IMR-90 (cell line): ENCODE measurements at regions not wholly inside any gene's neighbourhood (a gene's known extent, or its start where the extent isn't known, plus 50 kb on each side); places are given as distances from the start of the nearest gene placed in this dataset.

Experiments used
- ATAC-seq: fragments of 200-7000 bp; cut with Tn5 transposase; 2 replicates; pipeline ENCODE4 v1.9.1; 2020; ENCODE audit warnings: low read depth, mild to moderate bottlenecking, moderate library complexity
- BruUV-seq: library from RNA; stranded (reverse); fragments of 400-500 nt; replicated peaks from 2 replicates; lab custom pipeline; 2021; lab: Mats Ljungman, UMichigan
- CTCF ChIA-PET: fragments of 300-600 bp; formaldehyde crosslinking; extraction: SDS; loops from one replicate; lab custom pipeline; 2021; ENCODE audit warnings: antibody characterized with exemption; lab: Yijun Ruan, JAX
- POLR2A ChIA-PET: fragments of 300-600 bp; sonication (Branson Sonifier 250); formaldehyde crosslinking; loops from one replicate; lab custom pipeline; 2022; ENCODE audit warnings: antibody characterized with exemption; ENCODE audit not compliant: unreplicated experiment; lab: Charles Lee
- DNase-seq: peaks from one replicate; pipeline ENCODE4 v3.0.0; 2013
- H2AFZ ChIP-seq: replicated peaks from 2 replicates; pipeline ENCODE3; 2013; ENCODE audit warnings: low read length, mild to moderate bottlenecking; ENCODE audit not compliant: poor library complexity
- H2AK5ac ChIP-seq: 2 replicates; pipeline ENCODE4 v1.6.1; 2013; ENCODE audit warnings: low read depth, low read length, inconsistent platforms
- H2AK9ac ChIP-seq: replicated peaks from 2 replicates; pipeline ENCODE3; 2013; ENCODE audit warnings: mild to moderate bottlenecking, low read depth, low read length, moderate library complexity; ENCODE audit not compliant: poor library complexity
- H2BK120ac ChIP-seq: 2 replicates; pipeline ENCODE4 v1.6.1; 2013; ENCODE audit warnings: low read depth, low read length, inconsistent platforms
- H2BK15ac ChIP-seq: 3 replicates; pipeline ENCODE4 v1.6.1; 2013; ENCODE audit warnings: low read depth, low read length, inconsistent platforms
- H2BK20ac ChIP-seq: 2 replicates; pipeline ENCODE4 v1.6.1; 2013; ENCODE audit warnings: low read depth, mild to moderate bottlenecking, inconsistent platforms, low read length, moderate library complexity
- H2BK5ac ChIP-seq: 2 replicates; pipeline ENCODE4 v1.6.1; 2013; ENCODE audit warnings: mild to moderate bottlenecking, low read depth, low read length, inconsistent platforms; ENCODE audit not compliant: poor library complexity, severe bottlenecking
- H3K14ac ChIP-seq: replicated peaks from 2 replicates; pipeline ENCODE4 v1.6.1; 2013; ENCODE audit warnings: low read depth, low read length, inconsistent platforms
- H3K18ac ChIP-seq: 2 replicates; pipeline ENCODE4 v1.6.1; 2013; ENCODE audit warnings: low read depth, low read length, control low read depth
- H3K23ac ChIP-seq: 2 replicates; pipeline ENCODE4 v1.6.1; 2013; ENCODE audit warnings: low read depth, low read length, inconsistent platforms
- H3K27ac ChIP-seq: 2 replicates; pipeline ENCODE4 v1.5.1; 2013; ENCODE audit warnings: mild to moderate bottlenecking, control low read depth, low read length; ENCODE audit not compliant: insufficient read depth
- H3K27me3 ChIP-seq: 2 replicates; pipeline ENCODE4 v1.6.1; 2013; ENCODE audit warnings: low read length; ENCODE audit not compliant: control insufficient read depth, insufficient read depth
- H3K36me3 ChIP-seq: 2 replicates; pipeline ENCODE4 v1.6.1; 2013; ENCODE audit warnings: low read length, mixed read lengths; ENCODE audit not compliant: control insufficient read depth, insufficient read depth
- H3K4ac ChIP-seq: 2 replicates; pipeline ENCODE4 v1.6.1; 2013; ENCODE audit warnings: low read depth, low read length, inconsistent platforms
- H3K4me1 ChIP-seq: 2 replicates; pipeline ENCODE4 v1.6.1; 2013; ENCODE audit warnings: low read length, mixed read lengths; ENCODE audit not compliant: control insufficient read depth, insufficient read depth
- H3K4me2 ChIP-seq: 2 replicates; pipeline ENCODE4 v1.6.1; 2013; ENCODE audit warnings: low read depth, mild to moderate bottlenecking, control low read depth, low read length, moderate library complexity
- H3K4me3 ChIP-seq: 2 replicates; pipeline ENCODE4 v1.5.1; 2013; ENCODE audit warnings: low read depth, mild to moderate bottlenecking, control low read depth, low read length, moderate library complexity; ENCODE audit not compliant: insufficient read depth
- H3K56ac ChIP-seq: 2 replicates; pipeline ENCODE4 v1.6.1; 2013; ENCODE audit warnings: low read length, inconsistent platforms; ENCODE audit not compliant: insufficient read depth; ENCODE audit errors: extremely low read depth
- H3K79me1 ChIP-seq, 2 experiments: 2 replicates each; pipeline ENCODE4 v1.6.1; 2013; ENCODE audit warnings: low read length in 2 of 2, inconsistent platforms in 1 of 2, low read depth in 1 of 2
- H3K9ac ChIP-seq: 2 replicates; pipeline ENCODE4 v1.6.1; 2013; ENCODE audit warnings: low read depth, low read length, control low read depth
- H3K9me1 ChIP-seq: 2 replicates; pipeline ENCODE4 v1.6.1; 2013; ENCODE audit warnings: low read length, inconsistent platforms; ENCODE audit not compliant: insufficient read depth
- H3K9me3 ChIP-seq: 2 replicates; pipeline ENCODE4 v1.6.1; 2013; ENCODE audit warnings: low read length; ENCODE audit not compliant: control insufficient read depth, insufficient read depth
- H4K20me1 ChIP-seq: 2 replicates; pipeline ENCODE4 v1.6.1; 2013; ENCODE audit warnings: low read length, inconsistent platforms; ENCODE audit not compliant: insufficient read depth
- H4K5ac ChIP-seq: 2 replicates; pipeline ENCODE4 v1.6.1; 2013; ENCODE audit warnings: mild to moderate bottlenecking, low read depth, low read length, control low read depth
- H4K8ac ChIP-seq, 2 experiments: 2 replicates each; pipeline ENCODE4 v1.6.1; 2013; ENCODE audit warnings: low read depth in 2 of 2, low read length in 2 of 2, control low read depth in 1 of 2, inconsistent platforms in 1 of 2
- H4K91ac ChIP-seq: 2 replicates; pipeline ENCODE4 v1.6.1; 2013; ENCODE audit warnings: low read depth, low read length, inconsistent platforms; ENCODE audit not compliant: insufficient read depth
- BHLHE40 ChIP-seq: fragments of 150-350 bp; IDR thresholded peaks from 2 replicates; pipeline ENCODE4 v1.6.1; 2016; ENCODE audit warnings: mild to moderate bottlenecking, low read depth, low read length
- CEBPB ChIP-seq: IDR thresholded peaks from 2 replicates; pipeline ENCODE4 v1.6.1; 2012; ENCODE audit warnings: low read depth, low read length, improper control_type of control experiment
- CHD1 ChIP-seq: IDR thresholded peaks from 2 replicates; pipeline ENCODE4 v1.6.1; 2012; ENCODE audit warnings: low read depth, low read length, improper control_type of control experiment
- FOS ChIP-seq: fragments of 150-350 bp; IDR thresholded peaks from 2 replicates; pipeline ENCODE4 v1.6.1; 2016; ENCODE audit warnings: low read depth, low read length
- MAFK ChIP-seq: IDR thresholded peaks from 2 replicates; pipeline ENCODE4 v1.6.1; 2012; ENCODE audit warnings: low read depth, low read length, improper control_type of control experiment
- MAZ ChIP-seq: IDR thresholded peaks from 2 replicates; pipeline ENCODE4 v1.6.1; 2012; ENCODE audit warnings: low read depth, mild to moderate bottlenecking, low read length, improper control_type of control experiment, moderate library complexity, borderline replicate concordance
- MXI1 ChIP-seq: IDR thresholded peaks from 2 replicates; pipeline ENCODE4 v1.6.1; 2012; ENCODE audit warnings: low read depth, mild to moderate bottlenecking, low read length, moderate library complexity, borderline replicate concordance
- NFE2L2 ChIP-seq: fragments of 150-350 bp; IDR thresholded peaks from 2 replicates; pipeline ENCODE4 v1.6.1; 2016; ENCODE audit warnings: low read depth, mild to moderate bottlenecking, low read length
- POLR2A ChIP-seq: IDR thresholded peaks from 2 replicates; pipeline ENCODE4 v1.6.1; 2012; ENCODE audit warnings: mild to moderate bottlenecking, low read depth, low read length
- RAD21 ChIP-seq: IDR thresholded peaks from 2 replicates; pipeline ENCODE4 v1.6.1; 2012; ENCODE audit warnings: low read length, improper control_type of control experiment
- RCOR1 ChIP-seq: IDR thresholded peaks from 2 replicates; pipeline ENCODE4 v1.6.1; 2012; ENCODE audit warnings: mild to moderate bottlenecking, low read length, improper control_type of control experiment; ENCODE audit not compliant: insufficient replicate concordance
- RFX5 ChIP-seq: IDR thresholded peaks from 2 replicates; pipeline ENCODE4 v1.8.0; 2012; ENCODE audit warnings: low read depth, mild to moderate bottlenecking, low read length, moderate library complexity
- SMC3 ChIP-seq: fragments of 150-350 bp; IDR thresholded peaks from 2 replicates; pipeline ENCODE4 v1.6.1; 2016; ENCODE audit warnings: low read depth, mild to moderate bottlenecking, antibody characterized with exemption, low read length, moderate library complexity
- USF2 ChIP-seq: fragments of 150-350 bp; IDR thresholded peaks from 2 replicates; pipeline ENCODE4 v1.6.1; 2017; ENCODE audit warnings: mild to moderate bottlenecking, antibody characterized with exemption, low read length, low read depth
- WGBS, 2 experiments: methylation state at CpG; one replicate each; pipeline versions ENCODE4 v1.1.5 to v1.1.7; 2013; ENCODE audit warnings: missing lambda C conversion rate in 2 of 2; ENCODE audit not compliant: insufficient read length in 1 of 2; ENCODE audit errors: extremely low coverage in 2 of 2; 5-methylcytosine and 5-hydroxymethylcytosine counted together
- dilution Hi-C: fragments of 300-500 bp; cut with HindIII; formaldehyde crosslinking; loops from one replicate; pipeline ENCODE4 v1.14.3; 2018; ENCODE audit warnings: low sequenced_read_pairs; ENCODE audit not compliant: unreplicated experiment
- in situ Hi-C: fragments of 300-500 bp; cut with MboI; formaldehyde crosslinking; loops from 3 replicates; pipeline ENCODE4 v1.14.3; 2019; ENCODE audit warnings: low sequenced_read_pairs, inconsistent platforms, mixed read lengths
- intact Hi-C: fragments of 100-400 bp; cut with micrococcal nuclease; formaldehyde crosslinking; loops from 2 replicates; pipeline ENCODE4 v1.10.0; 2022
- TF ChIP-seq, protein P1 (sequence below): fragments of 150-350 bp; IDR thresholded peaks from 2 replicates; pipeline ENCODE4 v1.6.1; 2016; ENCODE audit warnings: low read depth, mild to moderate bottlenecking, low read length, moderate library complexity, borderline replicate concordance
- TF ChIP-seq, protein P2 (sequence below): conservative IDR thresholded peaks from 2 replicates; pipeline ENCODE4 v1.5.1; 2012; ENCODE audit warnings: mild to moderate bottlenecking, low read depth, low read length, improper control_type of control experiment

- no peaks in the 10 kb centered on the region for H4K20me1 ChIP-seq
- H3K23ac ChIP-seq: no peak overlapping the region
- no peak overlapping the region for H4K8ac ChIP-seq
- H2BK15ac ChIP-seq: no peak overlapping the region
- no peak overlapping the region for H2AFZ ChIP-seq
- WGBS, 2 experiments: no CpG with 5 or more reads among the region's 1 CpG
- no peak overlapping the region for H4K5ac ChIP-seq
- no peak for ATAC-seq
- no peak overlapping the region for H3K56ac ChIP-seq
- TF ChIP-seq MXI1 (no peak), MAFK (no peak), POLR2A (no peak), FOS (no peak), CEBPB (no peak), RFX5 (no peak), BHLHE40 (no peak), SMC3 (no peak), RAD21 (no peak), USF2 (no peak), MAZ (no peak), RCOR1 (no peak), CHD1 (no peak), NFE2L2 (no peak)
- TF ChIP-seq, protein P1, sequence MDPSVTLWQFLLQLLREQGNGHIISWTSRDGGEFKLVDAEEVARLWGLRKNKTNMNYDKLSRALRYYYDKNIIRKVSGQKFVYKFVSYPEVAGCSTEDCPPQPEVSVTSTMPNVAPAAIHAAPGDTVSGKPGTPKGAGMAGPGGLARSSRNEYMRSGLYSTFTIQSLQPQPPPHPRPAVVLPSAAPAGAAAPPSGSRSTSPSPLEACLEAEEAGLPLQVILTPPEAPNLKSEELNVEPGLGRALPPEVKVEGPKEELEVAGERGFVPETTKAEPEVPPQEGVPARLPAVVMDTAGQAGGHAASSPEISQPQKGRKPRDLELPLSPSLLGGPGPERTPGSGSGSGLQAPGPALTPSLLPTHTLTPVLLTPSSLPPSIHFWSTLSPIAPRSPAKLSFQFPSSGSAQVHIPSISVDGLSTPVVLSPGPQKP: no peak
- TF ChIP-seq, protein P2, sequence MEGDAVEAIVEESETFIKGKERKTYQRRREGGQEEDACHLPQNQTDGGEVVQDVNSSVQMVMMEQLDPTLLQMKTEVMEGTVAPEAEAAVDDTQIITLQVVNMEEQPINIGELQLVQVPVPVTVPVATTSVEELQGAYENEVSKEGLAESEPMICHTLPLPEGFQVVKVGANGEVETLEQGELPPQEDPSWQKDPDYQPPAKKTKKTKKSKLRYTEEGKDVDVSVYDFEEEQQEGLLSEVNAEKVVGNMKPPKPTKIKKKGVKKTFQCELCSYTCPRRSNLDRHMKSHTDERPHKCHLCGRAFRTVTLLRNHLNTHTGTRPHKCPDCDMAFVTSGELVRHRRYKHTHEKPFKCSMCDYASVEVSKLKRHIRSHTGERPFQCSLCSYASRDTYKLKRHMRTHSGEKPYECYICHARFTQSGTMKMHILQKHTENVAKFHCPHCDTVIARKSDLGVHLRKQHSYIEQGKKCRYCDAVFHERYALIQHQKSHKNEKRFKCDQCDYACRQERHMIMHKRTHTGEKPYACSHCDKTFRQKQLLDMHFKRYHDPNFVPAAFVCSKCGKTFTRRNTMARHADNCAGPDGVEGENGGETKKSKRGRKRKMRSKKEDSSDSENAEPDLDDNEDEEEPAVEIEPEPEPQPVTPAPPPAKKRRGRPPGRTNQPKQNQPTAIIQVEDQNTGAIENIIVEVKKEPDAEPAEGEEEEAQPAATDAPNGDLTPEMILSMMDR: no peak
- ChIA-PET POLR2A (no interaction called here), CTCF (no interaction called here)
- no peaks in the 10 kb centered on the region for H3K9me1 ChIP-seq
- H3K9ac ChIP-seq: no peak overlapping the region
- no peak overlapping the region for H3K4me2 ChIP-seq
- peak; percentile 47 for DNase-seq
- no peak overlapping the region for H2BK5ac ChIP-seq
- peaks cover 4% of the 10 kb centered on the region; the same call in 1 of the 2 replicates for H3K9me3 ChIP-seq
- H2BK20ac ChIP-seq: no peak overlapping the region
- H2BK120ac ChIP-seq: no peak overlapping the region
- no peak overlapping the region for H3K18ac ChIP-seq
- no peaks in the 10 kb centered on the region for H3K4me1 ChIP-seq
- no peak overlapping the region for H3K4me3 ChIP-seq
- no peaks in the 10 kb centered on the region for H3K36me3 ChIP-seq
- in situ Hi-C loops: no loop called here
- no peak overlapping the region for H2AK5ac ChIP-seq
- dilution Hi-C loops: no loop called here
- H4K91ac ChIP-seq: no peak overlapping the region
- no peaks in the 10 kb centered on the region for H3K79me1 ChIP-seq
- intact Hi-C loops: no loop called here
- BruUV-seq: no TSS peak
- H2AK9ac ChIP-seq: no peak overlapping the region
- H3K4ac ChIP-seq: no peak overlapping the region
- no peaks in the 10 kb centered on the region for H3K27me3 ChIP-seq
- H3K27ac ChIP-seq: no peak overlapping the region
- no peak overlapping the region for H3K14ac ChIP-seq
Observed at GRCh38 chr13:39881887-39882286, 226.4 kb downstream of the COG6 start.
